HG02870 (cell line): ENCODE measurements at regions not wholly inside any gene's neighbourhood (a gene's known extent, or its start where the extent isn't known, plus 50 kb on each side); places are given as distances from the start of the nearest gene placed in this dataset.
"Not testable (repeated sequence)": the region's sequence is repeated elsewhere in the genome, so short reads cannot be mapped to it uniquely, and the experiment has no call there.

Source experiments
- ATAC-seq: cut with Tn5 transposase; IDR thresholded peaks from one replicate; pipeline ENCODE4 v1.9.1; 2021; ENCODE audit warnings: mild to moderate bottlenecking, moderate library complexity; ENCODE audit not compliant: unreplicated experiment

- ATAC-seq: no peak
These were observed 50.7 kb upstream of the SYNDIG1 start for GRCh38 chr20:24418731-24419130.

DNA sequence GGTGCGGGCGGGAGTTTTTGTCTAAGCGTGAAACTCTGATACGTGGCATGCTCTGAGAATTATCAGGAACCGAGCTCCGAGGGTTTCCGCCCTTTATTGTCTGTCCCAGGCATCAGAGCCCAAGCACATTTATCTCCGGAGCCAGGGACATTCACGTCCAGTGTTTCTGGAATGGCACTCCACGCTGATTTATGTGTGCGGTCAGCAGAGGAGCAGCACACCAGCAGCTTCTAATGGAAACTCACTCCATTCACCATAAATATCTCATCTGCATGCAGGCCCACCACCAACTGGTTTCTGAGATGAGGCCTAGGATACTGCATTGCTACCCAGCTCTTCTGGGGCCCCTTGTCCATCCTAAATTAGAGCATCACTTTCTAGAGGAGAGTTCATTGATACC is 51.9 kb upstream of the SYNDIG1 start:
- no peak for ATAC-seq

- not testable (repeated sequence) for ATAC-seq
These were observed 54.0 kb upstream of the SYNDIG1 start for GRCh38 chr20:24415444-24415843.

DNA sequence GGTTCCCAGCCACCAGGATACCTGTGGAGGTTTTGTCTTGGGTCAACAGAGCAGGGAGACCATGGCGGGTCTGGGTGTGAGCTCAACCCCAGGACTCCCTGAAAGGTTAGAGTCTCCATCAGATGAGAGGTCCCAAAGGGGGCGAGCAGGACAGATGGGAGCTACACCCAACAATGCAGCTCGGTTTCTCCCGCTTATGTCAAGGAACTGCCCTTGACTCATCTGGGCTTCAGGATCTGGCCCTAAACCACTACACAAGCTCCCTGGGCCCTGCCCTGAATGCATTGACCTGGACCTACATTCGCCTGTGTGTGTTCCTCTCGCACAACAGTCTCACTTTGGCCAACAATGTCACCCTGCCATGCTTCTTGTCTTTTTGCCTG is 57.6 kb upstream of the SYNDIG1 start:
- no peak for ATAC-seq

DNA sequence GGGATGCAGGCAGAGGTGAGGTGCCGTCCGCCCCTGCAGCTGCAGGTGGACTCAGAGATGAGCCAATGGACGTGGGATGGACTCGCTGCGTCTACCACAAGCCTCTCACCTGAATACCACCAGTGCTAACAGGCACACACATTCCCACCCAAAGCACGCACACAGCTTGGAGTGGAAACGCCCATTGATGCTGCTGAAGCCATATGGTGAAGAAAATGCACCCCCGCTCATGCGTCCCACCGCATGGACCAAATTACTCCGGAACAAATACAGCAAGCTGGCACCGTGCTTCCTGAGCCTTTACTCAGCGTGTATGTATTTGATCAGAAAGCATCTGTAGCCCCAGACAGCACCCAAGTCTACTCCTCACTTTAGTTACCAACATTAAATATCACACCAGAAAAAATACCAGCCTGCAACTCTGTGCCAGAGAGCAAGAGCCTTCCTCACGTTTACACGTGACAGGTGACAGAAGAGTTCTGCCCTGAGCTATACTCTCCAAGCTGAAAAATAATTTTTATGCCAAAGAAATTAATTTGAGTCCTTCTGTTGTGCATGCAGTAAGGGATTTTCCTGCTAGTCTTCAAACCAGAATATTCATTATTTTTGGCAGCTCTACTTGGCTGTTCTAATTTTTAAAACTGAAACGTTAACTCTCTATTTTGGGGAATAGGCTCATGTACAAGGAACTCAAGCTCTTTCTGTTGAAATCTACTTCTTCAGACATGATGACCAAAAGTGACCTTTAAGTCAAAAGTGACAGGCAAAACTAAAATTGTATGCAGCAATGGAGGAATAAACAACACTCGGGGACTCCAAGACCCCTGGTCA is 58.2 kb upstream of the SYNDIG1 start:
- ATAC-seq: no peak

DNA sequence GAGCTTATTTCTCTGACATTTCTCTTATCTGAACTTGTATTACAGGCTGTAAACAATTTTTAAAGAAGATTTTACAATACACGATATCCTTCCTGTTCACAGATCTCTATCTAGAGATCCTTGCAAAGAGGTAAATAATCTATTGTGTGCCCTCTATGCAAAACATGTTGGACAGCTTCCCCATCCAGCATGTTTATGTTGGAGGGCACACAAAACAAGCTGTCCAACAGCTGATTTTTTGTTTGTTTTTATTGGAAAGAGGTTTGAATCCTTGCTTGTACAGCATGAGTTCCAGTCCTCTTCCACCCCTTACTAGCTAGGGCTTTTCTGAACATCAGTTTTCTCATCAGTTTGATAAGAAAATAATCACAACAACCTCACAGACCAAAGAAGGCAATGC is 62.3 kb upstream of the SYNDIG1 start:
- ATAC-seq: no peak

- ATAC-seq: no peak
These were observed 62.7 kb upstream of the SYNDIG1 start for GRCh38 chr20:24406750-24407149.

DNA sequence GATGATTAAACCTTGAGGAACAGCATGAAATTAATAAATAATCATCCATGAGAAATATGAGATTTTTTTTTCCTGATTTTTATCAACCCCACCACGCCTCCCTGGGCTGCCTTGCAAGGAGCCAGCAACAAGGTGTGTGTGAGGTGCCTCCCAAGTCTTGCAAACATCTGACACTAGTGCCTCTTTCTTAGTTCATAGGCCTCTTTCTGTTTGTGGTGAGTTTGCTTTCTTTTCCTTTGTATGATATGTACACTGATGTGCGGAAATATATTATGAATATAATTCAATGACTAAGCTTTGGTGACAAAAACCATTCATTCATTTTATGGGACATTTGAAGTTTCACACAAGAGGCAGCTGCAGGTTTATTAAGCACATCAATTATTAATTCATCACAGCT is 63.2 kb upstream of the SYNDIG1 start:
- no peak for ATAC-seq

DNA sequence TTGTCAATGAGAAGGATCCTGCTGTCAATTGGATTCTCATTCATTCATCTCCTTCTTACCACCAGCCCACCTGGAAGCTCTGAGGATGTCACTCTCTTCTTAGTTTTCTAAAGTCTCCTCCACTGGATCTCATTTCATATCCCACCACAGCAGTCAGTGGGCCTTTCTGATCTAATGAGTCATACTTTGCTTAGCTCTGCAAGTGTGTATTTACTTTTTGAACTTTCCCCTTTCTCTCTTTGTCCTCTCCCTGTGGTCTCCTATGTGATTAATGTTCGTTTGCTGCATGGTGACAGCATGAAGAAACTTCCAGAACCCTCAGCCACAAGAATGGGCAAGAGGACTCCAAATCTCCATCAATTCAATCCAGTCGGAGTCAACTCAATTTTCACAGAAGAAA is 63.6 kb upstream of the SYNDIG1 start:
- ATAC-seq: no peak

GRCh38 chr20:24403406-24403805 is 66.0 kb upstream of the SYNDIG1 start:
- ATAC-seq: no peak

DNA sequence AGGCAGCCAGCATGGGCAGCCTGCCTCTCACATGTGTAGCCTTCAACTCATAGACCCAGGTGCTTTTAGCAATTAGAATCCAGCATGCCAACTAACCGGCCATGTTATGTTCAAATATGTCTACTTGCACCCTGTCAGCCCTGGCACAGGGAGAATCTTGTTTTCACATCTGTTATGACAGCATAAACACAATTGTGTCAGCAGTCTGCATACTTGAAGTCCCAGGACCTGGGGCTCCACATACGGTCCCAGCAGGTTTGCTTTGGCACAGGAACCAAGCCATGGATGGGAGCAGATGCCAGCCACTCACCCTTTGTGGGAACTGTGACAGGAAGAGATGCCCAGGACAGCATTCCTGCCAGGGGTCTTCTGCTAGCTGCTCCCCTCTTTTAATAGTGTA is 67.2 kb upstream of the SYNDIG1 start:
- ATAC-seq: no peak

- no peak for ATAC-seq
These were observed 74.3 kb upstream of the SYNDIG1 start for GRCh38 chr20:24395151-24395550.

- no peak for ATAC-seq
These were observed 75.5 kb upstream of the SYNDIG1 start for GRCh38 chr20:24393903-24394302.

DNA sequence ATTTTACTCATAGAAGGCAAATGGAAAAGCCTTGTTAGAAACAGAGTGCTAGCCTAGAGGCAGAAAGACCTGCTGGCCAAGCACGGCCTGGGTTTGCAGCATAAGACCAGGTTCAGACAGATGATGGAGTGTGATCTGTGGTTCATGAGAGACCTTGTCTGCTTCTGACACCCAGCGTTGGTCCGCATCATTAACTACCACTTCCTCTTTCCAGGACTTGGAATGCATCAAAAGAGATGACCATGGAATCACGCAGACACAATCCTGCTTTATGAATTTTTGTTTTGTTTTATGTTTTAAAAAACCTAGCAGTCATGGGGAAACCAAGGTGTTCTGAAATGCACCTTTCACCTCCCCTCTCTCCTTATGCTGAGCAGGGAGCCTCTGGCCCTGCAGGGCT is 76.8 kb upstream of the SYNDIG1 start:
- ATAC-seq: no peak

DNA sequence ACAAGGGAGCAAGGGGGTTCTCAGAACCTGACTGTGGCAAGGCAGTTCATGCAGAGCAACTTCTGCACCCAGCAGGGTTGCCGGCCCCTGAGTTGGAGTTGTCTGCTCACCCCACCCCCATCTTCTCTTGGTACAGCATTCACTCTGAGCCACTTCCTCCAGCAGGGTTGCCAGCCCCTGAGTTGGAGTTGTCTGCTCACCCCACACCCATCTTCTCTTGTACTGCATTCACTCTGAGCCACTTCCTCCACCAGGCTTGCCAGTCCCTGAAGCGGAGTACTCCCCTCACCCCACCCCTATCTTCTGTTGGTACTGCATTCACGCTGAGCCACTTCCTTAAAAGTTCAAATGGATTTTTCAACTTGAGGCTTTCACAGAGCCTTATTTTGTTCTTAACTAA is 79.7 kb upstream of the SYNDIG1 start:
- ATAC-seq: no peak

DNA sequence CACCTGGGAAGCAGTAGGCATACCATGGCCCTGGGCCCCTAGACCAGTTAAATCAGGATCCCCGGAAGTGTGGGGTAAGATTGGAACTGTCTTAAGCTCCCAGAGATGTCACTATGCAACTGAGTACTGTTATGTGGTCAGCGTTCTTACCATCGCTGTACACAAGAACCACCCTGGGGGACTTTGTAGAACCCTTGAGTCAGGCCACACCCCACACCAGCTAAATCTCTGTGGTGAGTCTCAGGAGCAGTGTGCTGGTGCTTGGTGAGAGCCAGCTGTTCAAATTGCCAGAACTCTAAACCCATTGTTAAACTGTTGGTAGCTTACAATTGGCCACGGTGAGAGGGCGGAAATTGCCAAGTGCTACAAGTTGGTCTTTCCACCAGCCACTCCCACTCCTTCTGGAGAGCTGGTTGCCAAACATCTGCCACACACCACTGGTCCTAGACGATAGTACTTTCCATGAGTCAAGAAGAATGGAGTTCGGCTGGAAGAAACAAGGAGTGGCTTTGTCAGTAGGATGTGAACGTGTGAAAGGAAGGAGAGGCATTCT is 80.5 kb upstream of the SYNDIG1 start:
- ATAC-seq: no peak

- no peak for ATAC-seq
These were observed 83.9 kb upstream of the SYNDIG1 start for GRCh38 chr20:24385547-24385946.

- no peak for ATAC-seq
These were observed 84.6 kb upstream of the SYNDIG1 start for GRCh38 chr20:24384865-24385264.

- ATAC-seq: no peak
These were observed 86.7 kb upstream of the SYNDIG1 start for GRCh38 chr20:24382743-24383142.

DNA sequence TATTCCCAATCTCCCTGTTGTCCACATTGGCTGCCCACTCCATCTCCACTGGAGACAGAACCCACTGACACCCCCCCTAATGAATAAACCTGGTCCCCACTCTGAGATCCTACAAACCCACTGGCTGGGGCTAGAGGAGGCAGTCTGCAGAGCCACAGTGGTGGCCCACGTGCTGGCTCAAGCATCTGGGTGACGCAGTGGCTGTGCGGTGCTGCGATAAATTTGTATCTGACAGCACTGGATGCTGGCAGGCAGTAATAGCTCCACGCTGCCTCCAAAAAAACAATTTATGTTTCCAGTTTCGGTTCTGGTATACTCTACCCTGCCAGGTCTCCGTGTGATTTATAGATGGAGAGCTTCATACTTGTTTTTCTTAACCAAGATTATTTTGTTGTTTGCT is 87.1 kb upstream of the SYNDIG1 start:
- no peak for ATAC-seq

DNA sequence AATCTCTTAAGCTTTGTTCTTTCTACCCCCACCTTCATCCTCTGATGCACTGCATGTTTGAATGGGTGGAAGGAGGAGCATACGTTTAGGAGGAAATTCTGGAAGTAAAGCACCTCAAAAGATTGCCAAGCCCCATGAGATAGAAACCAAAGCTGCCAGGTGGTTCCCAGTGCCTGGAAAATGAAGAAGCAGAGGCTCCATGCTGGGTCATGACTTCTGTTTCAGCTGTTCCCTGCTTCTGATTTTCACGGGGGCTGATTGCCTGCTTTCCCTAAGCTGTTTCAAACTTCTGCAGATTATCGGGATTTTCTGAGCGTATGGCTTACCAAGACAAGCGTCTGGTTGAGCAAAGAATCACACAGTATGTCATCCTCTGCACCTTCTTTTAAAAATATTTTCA is 87.5 kb upstream of the SYNDIG1 start:
- ATAC-seq: no peak

GRCh38 chr20:24379484-24379927 is 89.9 kb upstream of the SYNDIG1 start:
- no peak for ATAC-seq
